GM21576 (cell line): ENCODE measurements at regions not wholly inside any gene's neighbourhood (a gene's known extent, or its start where the extent isn't known, plus 50 kb on each side); places are given as distances from the start of the nearest gene placed in this dataset.
"Not testable (repeated sequence)": the region's sequence is repeated elsewhere in the genome, so short reads cannot be mapped to it uniquely, and the experiment has no call there.

ENCODE experiments used
- ATAC-seq: cut with Tn5 transposase; IDR thresholded peaks from one replicate; pipeline ENCODE4 v1.9.1; 2021; ENCODE audit warnings: mild to moderate bottlenecking, moderate library complexity; ENCODE audit not compliant: unreplicated experiment

DNA sequence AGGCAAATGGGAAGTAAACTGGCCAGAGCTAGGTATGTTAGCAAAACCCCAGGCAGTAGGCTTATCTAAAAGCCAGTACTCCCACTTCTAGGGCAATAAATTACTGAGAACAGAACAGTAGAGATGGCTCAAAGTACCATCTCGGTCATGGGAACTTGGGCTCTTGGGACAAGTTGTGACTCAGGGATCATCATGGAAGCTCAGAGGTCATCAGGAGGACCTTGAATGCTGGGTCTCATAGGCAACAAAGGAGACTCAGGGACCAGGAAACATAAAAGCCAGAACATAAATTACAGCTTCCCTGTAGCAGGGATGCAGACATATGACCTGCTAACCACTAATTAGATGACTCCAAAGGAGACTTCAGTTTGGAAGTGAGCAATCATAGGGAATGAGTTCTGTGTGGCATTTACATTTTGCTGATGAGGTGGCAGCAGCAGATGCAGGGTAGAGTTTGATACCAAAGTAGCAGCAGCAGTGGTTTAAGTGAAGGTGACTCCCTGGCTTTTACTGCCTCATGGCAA, 97.6 kb upstream of the SCAF11 start:
- ATAC-seq, result no peak

DNA sequence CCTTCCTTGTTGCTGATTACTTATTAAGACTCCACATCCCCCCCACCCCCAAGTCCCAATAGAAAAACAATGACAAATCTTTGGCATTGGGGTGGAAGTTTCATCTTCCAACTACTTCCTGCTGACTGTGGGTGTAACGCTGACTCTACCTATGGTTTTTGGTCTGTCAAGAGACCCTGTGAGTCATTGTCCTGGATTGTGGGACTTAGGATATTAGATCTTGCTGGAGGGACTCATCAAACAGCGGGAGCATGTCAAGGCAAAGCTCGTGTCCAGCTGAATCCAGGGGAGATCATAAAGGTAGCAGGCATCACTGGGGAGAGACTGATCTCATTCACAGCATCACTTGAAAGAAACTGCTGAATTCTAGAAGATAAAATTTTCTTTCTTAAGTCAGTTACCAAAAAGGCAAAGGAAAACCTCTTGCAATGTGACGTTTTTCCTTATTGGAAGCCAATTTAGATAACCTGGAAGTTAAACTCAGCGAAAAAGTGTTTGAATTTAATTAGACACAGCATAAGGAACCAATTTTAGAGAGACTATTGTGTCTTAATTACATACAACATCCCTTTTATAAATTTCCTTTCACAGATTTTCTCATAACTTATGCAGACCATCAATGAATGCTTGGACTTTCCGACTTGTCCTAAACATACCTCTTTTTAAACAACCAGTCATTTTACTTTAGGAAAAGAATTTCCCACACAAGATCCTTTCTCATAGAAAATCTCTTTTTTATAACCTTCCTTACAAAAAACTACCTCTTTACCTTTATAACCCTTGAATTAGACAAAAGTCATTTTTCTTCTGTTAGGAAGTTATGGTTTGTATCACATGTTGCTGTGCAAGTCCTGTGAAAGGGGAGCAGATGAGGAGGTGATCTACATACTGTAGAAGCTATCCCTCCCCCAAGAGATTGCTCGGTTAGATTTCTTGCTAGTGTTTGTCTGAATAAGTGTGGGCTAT, 94.6 kb upstream of the SCAF11 start:
- ATAC-seq, result no peak

DNA sequence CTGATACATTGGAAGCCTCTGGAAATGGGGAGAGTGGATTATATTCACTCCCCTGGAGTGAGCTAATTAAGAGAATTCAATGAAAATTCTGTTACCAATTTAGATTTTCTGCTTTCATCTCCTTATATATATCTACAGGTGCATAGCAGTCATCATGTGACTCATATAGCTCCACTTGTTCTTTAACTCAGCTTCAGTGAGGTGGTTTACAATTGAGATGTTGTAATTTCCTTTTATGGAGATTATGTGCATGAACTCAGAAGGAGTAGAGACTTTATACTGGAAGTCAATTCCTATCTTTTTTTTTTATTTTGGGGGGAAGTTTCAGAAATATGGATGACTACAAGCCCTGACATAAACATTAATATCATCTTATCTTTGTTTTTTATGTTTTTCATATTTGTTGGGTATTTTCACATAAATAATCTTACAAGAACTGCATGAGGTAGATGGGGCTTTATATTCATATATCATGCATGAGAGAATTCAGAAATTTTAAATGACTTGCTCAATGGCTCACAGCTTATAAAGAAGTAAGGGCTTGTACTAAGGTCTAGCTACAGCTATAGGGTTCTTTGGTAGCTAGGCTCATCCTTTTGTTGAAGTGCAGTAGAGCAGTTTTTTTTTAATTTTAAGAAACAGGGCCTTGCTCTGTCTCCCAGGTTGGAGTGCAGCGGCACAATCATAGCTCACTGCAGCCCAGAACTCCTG, 92.3 kb upstream of the SCAF11 start:
- no peak for ATAC-seq

DNA sequence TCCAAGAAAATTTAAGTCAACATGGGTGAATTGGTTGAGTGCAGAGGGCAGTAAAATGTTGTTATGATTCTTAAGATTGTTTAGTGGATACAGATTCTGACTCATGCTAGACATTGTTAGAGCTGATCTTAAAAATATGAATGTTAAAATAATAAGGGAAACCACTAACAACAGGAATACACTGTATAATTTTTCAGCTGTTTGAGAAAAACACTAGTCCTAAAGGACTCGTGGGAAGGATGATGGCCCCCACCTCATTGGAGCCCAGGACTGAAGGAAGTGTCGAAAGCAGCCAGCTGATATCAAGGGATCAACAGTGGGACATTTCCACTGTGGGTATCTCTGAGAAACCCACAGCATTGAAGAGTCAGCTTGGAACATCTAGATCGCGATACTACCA, 82.9 kb upstream of the SCAF11 start:
- no peak for ATAC-seq

DNA sequence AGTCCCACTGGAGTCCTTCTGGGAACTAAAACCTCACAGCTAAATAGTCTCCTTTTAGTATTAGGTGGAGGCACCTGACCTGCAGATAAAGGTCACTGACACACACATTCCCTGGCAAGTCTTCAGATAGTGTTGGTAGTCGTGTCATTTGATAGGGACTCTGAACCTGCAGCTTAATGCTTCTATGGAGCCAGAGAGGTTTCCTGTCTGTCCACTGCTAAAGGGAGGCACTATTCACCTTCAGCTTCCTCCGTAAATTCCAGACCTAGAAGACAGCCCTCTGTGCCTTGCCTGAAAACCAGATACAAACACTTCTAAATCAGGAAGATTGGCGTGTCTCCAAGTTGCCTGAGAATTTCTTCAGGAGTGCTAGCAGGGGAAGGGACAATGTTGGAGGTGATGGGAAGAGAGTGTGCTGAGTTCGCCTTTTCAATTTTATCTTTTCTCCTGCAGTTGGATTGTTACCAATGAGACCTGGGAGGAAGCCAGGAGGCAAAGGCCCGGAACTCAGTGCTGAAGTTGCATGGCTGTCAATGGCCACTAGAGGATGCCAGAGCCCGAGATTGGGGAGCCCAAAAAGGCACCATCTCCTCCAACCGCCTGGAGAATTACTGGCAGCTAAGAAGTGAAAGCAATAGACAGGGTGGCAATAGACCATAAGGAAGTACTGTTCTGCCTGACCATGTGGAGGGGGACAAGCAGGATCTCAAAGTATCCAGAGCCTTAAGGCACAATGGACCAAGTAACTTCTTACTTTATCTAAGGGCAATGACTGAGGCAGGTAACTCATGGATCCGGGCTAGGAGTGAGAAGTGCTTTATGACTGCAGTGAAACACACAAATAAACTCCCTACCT, 81.6 kb upstream of the SCAF11 start:
- ATAC-seq, result peak; percentile 91

DNA sequence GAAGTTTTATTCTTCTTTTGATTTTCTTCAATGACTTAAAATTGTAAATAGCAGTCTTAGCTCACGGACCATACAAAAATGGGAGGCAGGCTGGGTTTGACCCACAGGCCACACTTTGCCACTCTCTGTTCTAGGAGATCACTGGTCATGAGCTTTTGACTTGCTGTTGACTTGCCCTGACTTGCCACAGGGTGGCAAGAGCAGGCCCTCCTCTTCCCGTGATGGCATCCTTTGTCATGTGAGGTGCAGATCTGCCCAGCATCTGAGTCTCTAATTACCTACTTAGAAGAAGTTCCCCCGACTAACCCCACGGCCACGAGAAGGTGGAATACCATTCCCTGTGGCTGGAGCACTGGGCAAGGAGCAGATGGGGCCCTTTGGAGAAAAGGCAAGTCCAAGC, 81.0 kb upstream of the SCAF11 start:
- no peak for ATAC-seq

DNA sequence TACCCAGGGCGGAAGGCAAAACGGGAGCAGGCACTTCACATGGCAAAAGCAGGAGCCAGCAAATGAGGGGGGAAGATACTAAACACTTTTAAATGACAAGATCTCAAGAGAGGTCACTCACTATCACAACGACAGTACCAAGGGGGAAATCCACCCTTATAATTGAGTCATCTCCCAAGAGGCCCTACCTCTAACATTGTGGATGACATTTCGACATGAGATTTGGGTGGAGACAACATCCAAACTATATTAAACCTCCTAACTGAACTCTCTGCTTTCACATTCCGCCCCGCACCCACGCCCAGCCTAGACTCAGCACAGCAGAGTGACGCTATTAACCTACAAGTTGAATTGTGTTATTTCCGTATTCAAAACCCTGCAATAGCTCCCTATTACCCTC, 76.7 kb upstream of the SCAF11 start:
- no peak for ATAC-seq

DNA sequence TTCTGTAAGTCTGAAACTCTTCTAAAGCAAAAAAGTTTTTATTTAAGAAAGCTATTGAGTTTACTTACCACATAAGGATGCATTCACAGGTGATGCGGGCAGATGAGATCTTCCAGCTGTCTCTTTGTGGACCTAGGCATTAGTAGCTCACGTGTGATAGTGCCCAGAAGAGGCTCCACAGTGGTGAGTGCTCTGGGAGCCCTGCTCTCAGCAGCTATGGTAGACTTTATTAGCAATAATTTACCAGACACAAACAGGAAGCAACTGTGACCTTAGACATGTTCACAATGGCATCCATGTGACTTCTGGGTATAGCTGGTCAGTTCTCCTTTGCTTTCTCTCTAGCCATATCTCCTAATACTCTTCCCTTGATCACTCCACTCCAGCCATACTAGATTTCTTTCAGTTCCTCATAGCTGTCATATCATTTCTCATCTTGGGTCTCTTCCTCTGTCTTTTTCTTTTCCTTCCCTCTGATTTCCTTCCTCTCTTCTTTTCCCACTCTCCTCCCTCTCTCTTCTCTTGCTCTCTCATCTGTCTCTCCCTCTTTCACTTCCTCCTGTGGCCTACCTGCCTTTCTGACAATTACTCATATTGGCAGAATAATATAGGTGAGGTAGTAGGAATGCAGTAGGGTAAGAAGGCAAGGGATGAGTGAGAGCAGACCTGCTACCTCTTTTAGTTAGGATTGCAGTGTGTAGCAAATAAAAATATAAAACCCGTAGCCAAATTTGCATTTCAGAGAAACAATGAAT, 75.2 kb upstream of the SCAF11 start:
- ATAC-seq, result peak; percentile 64

DNA sequence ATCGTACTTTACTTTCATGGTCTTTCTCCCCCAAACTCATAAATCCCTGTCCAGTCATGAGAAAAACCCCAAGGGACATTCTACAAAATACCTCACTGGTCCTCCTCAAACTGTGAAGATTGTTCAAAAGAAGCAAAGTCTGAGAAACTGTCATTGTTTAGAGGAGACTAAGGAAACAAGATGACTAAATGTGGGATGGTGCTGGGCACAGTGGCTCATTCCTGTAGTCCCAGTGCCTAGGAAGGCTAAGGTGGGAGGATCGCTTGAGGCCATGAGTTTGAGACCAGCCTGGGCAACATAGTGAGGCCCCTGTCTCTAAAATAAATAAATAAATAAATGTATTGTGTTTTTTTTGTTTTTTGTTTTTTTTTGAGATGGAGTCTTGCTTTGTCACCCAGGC, 74.2 kb upstream of the SCAF11 start:
- ATAC-seq, result no peak

DNA sequence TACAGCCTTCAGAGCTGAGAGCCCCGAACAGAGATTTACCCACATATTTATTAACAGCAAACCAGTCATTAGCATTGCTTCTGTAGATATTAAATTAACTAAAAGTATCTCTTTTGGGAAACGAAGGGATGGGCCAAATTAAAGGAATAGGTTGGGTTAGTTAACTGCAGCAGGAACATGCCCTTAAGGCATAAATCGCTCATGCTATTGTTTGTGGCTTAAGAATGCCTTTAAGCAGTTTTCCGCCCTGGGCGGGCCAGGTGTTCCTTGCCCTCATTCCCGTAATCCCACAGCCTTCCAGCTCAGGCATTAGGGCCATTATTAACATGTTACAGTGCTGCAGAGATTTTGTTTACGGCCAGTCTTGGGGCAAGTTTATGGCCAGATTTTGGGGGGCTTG, 68.3 kb upstream of the SCAF11 start:
- not testable (repeated sequence) for ATAC-seq

DNA sequence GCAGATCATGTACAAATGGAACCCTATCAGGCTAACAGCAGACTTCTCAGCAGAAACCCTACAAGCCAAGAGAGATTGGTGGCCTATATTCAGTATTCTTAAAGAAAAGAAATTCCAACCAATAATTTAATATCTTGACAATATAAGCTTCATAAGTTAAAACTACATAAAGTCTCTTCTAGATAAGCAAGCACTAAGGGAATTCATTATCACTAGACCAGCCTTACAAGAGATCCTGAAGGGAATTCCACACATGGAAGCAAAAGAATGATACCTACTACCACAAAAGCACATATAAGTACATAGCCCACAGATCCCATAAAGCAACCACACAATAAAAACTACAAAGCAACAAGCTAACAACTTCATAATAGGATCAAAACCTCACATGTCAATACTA, 60.4 kb upstream of the SCAF11 start:
- ATAC-seq, result no peak

DNA sequence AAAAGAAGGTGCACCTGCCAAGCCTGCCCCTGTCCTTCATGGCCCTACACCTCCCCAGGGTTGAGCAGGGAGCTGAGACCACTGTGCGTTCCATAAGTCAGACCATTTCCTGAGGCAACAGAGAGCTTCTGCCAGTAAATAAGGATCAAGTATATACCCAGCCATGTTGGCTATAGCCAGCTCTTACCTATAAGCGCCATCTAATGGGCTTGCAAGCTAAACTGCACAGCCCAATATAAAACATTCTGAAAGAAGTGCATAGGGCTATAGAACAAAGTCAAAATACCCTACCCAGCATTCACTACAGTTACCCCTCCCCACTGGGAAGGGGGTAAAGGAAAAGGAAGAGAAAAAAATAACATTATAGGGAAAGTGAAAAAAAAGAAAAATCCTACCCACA, 59.3 kb upstream of the SCAF11 start:
- no peak for ATAC-seq

DNA sequence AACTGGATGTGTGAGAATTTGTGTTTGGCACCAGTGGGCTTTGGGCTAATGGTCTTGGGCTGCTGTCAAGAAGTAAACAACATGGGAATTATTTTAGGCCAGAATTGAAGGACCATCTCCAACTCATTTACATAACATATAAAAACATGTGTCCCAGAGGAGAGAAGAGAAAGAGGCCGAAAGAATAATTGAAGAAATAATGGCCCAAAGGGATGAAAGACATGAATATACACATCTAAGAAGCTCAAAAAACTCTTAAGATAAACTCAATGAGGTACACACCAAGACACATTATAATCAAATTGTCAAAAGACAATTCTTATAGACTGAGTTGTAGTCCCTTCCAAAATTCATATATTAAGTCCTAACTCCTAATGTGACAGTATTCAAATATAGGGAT, 56.1 kb upstream of the SCAF11 start:
- no peak for ATAC-seq

DNA sequence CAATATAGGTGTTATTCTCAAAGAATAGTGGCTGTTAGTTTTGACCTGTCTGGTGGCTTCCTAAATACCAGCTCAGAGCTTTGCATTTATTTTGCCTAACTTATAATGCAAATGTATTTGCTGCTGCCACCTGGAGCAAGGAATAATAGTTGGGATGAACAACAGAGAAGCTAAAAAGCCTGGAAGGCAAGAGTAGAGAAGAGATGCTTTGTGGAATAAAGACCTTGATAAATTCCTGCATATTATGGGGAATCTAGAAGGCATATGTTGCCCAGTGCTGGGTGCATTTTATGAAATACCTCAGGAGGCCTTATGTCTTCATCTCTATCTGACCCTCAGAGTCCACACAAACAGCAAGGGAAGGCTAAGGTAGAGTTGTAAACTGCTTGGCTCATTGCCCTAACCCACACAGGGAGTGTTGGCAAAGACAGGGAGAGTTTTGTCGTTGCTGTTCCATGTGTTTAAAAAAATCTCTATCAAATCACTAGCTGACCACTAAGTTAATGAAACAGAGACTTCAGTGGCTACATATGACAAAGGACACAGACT, 53.7 kb upstream of the SCAF11 start:
- no peak for ATAC-seq
